Right lobe of liver (tissue), 6 donors: ENCODE measurements at regions not wholly inside any gene's neighbourhood (a gene's known extent, or its start where the extent isn't known, plus 50 kb on each side); places are given as distances from the start of the nearest gene placed in this dataset.

Experiments
- ATAC-seq, 4 donors: fragments of 200-7000 bp; cut with Tn5 transposase; one replicate each; pipeline ENCODE4 v1.9.1; 2020; ENCODE audit warnings: mild to moderate bottlenecking in 4 of 4, moderate library complexity in 4 of 4
- DNase-seq, 3 donors: peaks; one replicate each; pipeline ENCODE4 v3.0.0-alpha.2; 2020
- H3K27ac ChIP-seq, 3 donors: fragments of 200-600 bp; one replicate each; pipeline ENCODE4 v1.8.0; 2022
- H3K27me3 ChIP-seq, 2 donors: fragments of 200-600 bp; one replicate each; pipeline ENCODE4 v1.8.0; 2022
- H3K36me3 ChIP-seq, 4 donors: fragments of 200-600 bp; sonication (generic) in 1 of 4; one replicate each; pipeline versions ENCODE4 v1.5.1 to v1.8.0; 2017 to 2022; ENCODE audit warnings: control low read depth in 1 of 4
- H3K4me1 ChIP-seq, 4 donors: fragments of 200-600 bp; sonication (generic) in 1 of 4; one replicate each; pipeline versions ENCODE4 v1.5.1 to v1.8.0; 2017 to 2022; ENCODE audit warnings: control low read depth in 1 of 4
- H3K4me3 ChIP-seq, 3 donors: fragments of 200-600 bp; one replicate each; pipeline ENCODE4 v1.8.0; 2022
- H3K9me3 ChIP-seq, 4 donors: fragments of 200-600 bp; sonication (generic) in 1 of 4; one replicate each; pipeline versions ENCODE4 v1.5.1 to v1.8.0; 2017 to 2022; ENCODE audit warnings: control low read depth in 1 of 4
- CTCF ChIP-seq, 4 donors: fragments of 200-600 bp in 3 of 4; fragments of 450-650 bp in 1 of 4; IDR thresholded peaks; one replicate each; pipeline versions ENCODE4 v1.5.1 to v1.8.0; 2016 to 2022; ENCODE audit warnings: antibody characterized with exemption in 4 of 4, mild to moderate bottlenecking in 2 of 4
- POLR2A ChIP-seq: fragments of 450-650 bp; IDR thresholded peaks from one replicate; pipeline ENCODE4 v1.6.1; 2017; ENCODE audit warnings: antibody characterized with exemption, mild to moderate bottlenecking
- WGBS: methylation state at CpG from one replicate; pipeline ENCODE4 v1.1.6; 2018; ENCODE audit warnings: low coverage, low lambda C conversion rate; ENCODE audit not compliant: insufficient coverage; ENCODE audit errors: missing lambda C conversion rate; 5-methylcytosine and 5-hydroxymethylcytosine counted together
- intact Hi-C, 2 donors: fragments of 100-400 bp; cut with DNase I; formaldehyde crosslinking; loops; one replicate each; pipeline versions ENCODE4 v1.11.2 to v1.14.1; 2022
- donor health status: DM: no; HTN: yes; CAD: no.
- donor health status: DM: no; HTN: no; CAD: no.
- donor health status: DM: no; HTN: no; CAD: no.
- donor health status: DM: no; HTN: yes; CAD: no.
- donor health status: DM: no; HTN: yes; CAD: no.

GRCh38 chr4:141530627-141531026 is 105.8 kb upstream of the IL15 start:
- no peaks in the 10 kb centered on the region for H3K9me3 ChIP-seq
- TF ChIP-seq CTCF (IDR thresholded peaks at IDR 0.05) (no peak), POLR2A (no peak)
- no peak overlapping the region for H3K27ac ChIP-seq
- H3K27me3 ChIP-seq: no peaks in the 10 kb centered on the region
- H3K36me3 ChIP-seq: no peaks in the 10 kb centered on the region
- H3K4me3 ChIP-seq: no peak overlapping the region
- H3K4me1 ChIP-seq: no peaks in the 10 kb centered on the region
- 63% methylated on average over 4 of the region's 4 CpGs for WGBS
- DNase-seq (no peak), ATAC-seq (no peak)
- intact Hi-C loops: no loop called here

- H3K4me3 ChIP-seq: no peak overlapping the region
- no peaks in the 10 kb centered on the region for H3K4me1 ChIP-seq
- no peaks in the 10 kb centered on the region for H3K9me3 ChIP-seq
- H3K27me3 ChIP-seq: no peaks in the 10 kb centered on the region
- no peak for DNase-seq
- intact Hi-C loops: no loop called here
- H3K36me3 ChIP-seq: no peaks in the 10 kb centered on the region
- TF ChIP-seq POLR2A (no peak), CTCF (IDR thresholded peaks at IDR 0.05) (no peak)
- no peak overlapping the region for H3K27ac ChIP-seq
- 49% methylated on average over 2 of the region's 2 CpGs for WGBS
- ATAC-seq: no peak
These were observed 101.4 kb upstream of the IL15 start for GRCh38 chr4:141534985-141535384.

GRCh38 chr4:141538001-141538400 is 98.4 kb upstream of the IL15 start:
- no peak overlapping the region for H3K4me3 ChIP-seq
- no peak for TF ChIP-seq POLR2A
- no peak for TF ChIP-seq CTCF (IDR thresholded peaks at IDR 0.05)
- H3K9me3 ChIP-seq: no peaks in the 10 kb centered on the region
- H3K4me1 ChIP-seq: no peaks in the 10 kb centered on the region
- no peaks in the 10 kb centered on the region for H3K27me3 ChIP-seq
- no peaks in the 10 kb centered on the region for H3K36me3 ChIP-seq
- intact Hi-C loops: no loop called here
- no peak for DNase-seq
- no peak overlapping the region for H3K27ac ChIP-seq
- 100% methylated on average over 1 of the region's 1 CpG for WGBS
- ATAC-seq: no peak

GRCh38 chr4:141540643-141541042 is 95.7 kb upstream of the IL15 start:
- Histone ChIP-seq H3K27me3 (no peaks in the 10 kb centered on the region), H3K27ac (no peak overlapping the region), H3K4me3 (no peak overlapping the region), H3K36me3 (no peaks in the 10 kb centered on the region), H3K9me3 (no peaks in the 10 kb centered on the region), H3K4me1 (no peaks in the 10 kb centered on the region)
- no peak for TF ChIP-seq POLR2A
- TF ChIP-seq CTCF (IDR thresholded peaks at IDR 0.05): no peak
- WGBS: 92% methylated on average over 2 of the region's 2 CpGs
- DNase-seq: no peak
- intact Hi-C loops: no loop called here
- no peak for ATAC-seq

GRCh38 chr4:141541851-141542250 is 94.5 kb upstream of the IL15 start:
- no peak for TF ChIP-seq POLR2A
- TF ChIP-seq CTCF (IDR thresholded peaks at IDR 0.05): no peak
- no peaks in the 10 kb centered on the region for H3K4me1 ChIP-seq
- H3K27ac ChIP-seq: no peak overlapping the region
- H3K27me3 ChIP-seq: no peaks in the 10 kb centered on the region
- H3K9me3 ChIP-seq: no peaks in the 10 kb centered on the region
- ATAC-seq: no peak
- intact Hi-C loops: no loop called here
- DNase-seq: no peak
- H3K36me3 ChIP-seq: no peaks in the 10 kb centered on the region
- no peak overlapping the region for H3K4me3 ChIP-seq
- 95% methylated on average over 2 of the region's 2 CpGs for WGBS
